ENCODE measurements at regions not wholly inside any gene's neighbourhood (a gene's known extent, or its start where the extent isn't known, plus 50 kb on each side); places are given as distances from the start of the nearest gene placed in this dataset.

- no peak for DNase-seq
Observed at GRCh38 chr13:79081942-79082341, 324.1 kb downstream of the RBM26 start.

- no peak for DNase-seq
Observed at GRCh38 chr13:79079351-79079839, 326.7 kb downstream of the RBM26 start.

- no peak for DNase-seq
Observed at GRCh38 chr13:79075703-79076102, 330.4 kb downstream of the RBM26 start.

GRCh38 chr13:79070343-79070974, 335.6 kb downstream of the RBM26 start:
- DNase-seq, result no peak

GRCh38 chr13:79062291-79062690, 343.8 kb downstream of the RBM26 start:
- no peak for DNase-seq

- no peak for DNase-seq
Observed at GRCh38 chr13:79060216-79060615, 345.8 kb downstream of the RBM26 start.

- no peak for DNase-seq
Observed at GRCh38 chr13:79056706-79057105, 349.3 kb downstream of the RBM26 start.

- no peak for DNase-seq
Observed at GRCh38 chr13:79051472-79051871, 354.6 kb downstream of the RBM26 start.

GRCh38 chr13:79044415-79044814, 361.6 kb downstream of the RBM26 start:
- DNase-seq, result no peak

GRCh38 chr13:79043208-79043607, 362.8 kb downstream of the RBM26 start:
- DNase-seq, result no peak

GRCh38 chr13:79037197-79037596, 368.9 kb downstream of the RBM26 start:
- no peak for DNase-seq

GRCh38 chr13:79034341-79034740, 371.7 kb downstream of the RBM26 start:
- no peak for DNase-seq

GRCh38 chr13:79030513-79030912, 371.6 kb upstream of the OBI1 start:
- DNase-seq, result no peak

GRCh38 chr13:79018166-79018565, 359.2 kb upstream of the OBI1 start:
- no peak for DNase-seq

GRCh38 chr13:79011179-79011578, 352.2 kb upstream of the OBI1 start:
- DNase-seq, result no peak

- DNase-seq, result no peak
Observed at GRCh38 chr13:79003989-79004898, 345.3 kb upstream of the OBI1 start.

- DNase-seq, result no peak
Observed at GRCh38 chr13:78999494-78999893, 340.5 kb upstream of the OBI1 start.

- DNase-seq, result no peak
Observed at GRCh38 chr13:78998630-78999315, 339.8 kb upstream of the OBI1 start.

GRCh38 chr13:78997902-78998629, 339.1 kb upstream of the OBI1 start:
- no peak for DNase-seq

- DNase-seq, result no peak
Observed at GRCh38 chr13:78993792-78994191, 334.8 kb upstream of the OBI1 start.

- no peak for DNase-seq
Observed at GRCh38 chr13:78981913-78982312, 323.0 kb upstream of the OBI1 start.

- DNase-seq, result no peak
Observed at GRCh38 chr13:78979349-78979748, 320.4 kb upstream of the OBI1 start.
